ELF-1 (cell line): ENCODE measurements at regions not wholly inside any gene's neighbourhood (a gene's known extent, or its start where the extent isn't known, plus 50 kb on each side); places are given as distances from the start of the nearest gene placed in this dataset.

Source experiments
- DNase-seq: peaks from one replicate; pipeline ENCODE4 v3.0.0-alpha.2; 2016; ENCODE audit warnings: low read depth, low spot score

- DNase-seq = no peak
These were observed 995.4 kb upstream of the B3GALT2 start for GRCh38 chr1:194181845-194182244.

DNA sequence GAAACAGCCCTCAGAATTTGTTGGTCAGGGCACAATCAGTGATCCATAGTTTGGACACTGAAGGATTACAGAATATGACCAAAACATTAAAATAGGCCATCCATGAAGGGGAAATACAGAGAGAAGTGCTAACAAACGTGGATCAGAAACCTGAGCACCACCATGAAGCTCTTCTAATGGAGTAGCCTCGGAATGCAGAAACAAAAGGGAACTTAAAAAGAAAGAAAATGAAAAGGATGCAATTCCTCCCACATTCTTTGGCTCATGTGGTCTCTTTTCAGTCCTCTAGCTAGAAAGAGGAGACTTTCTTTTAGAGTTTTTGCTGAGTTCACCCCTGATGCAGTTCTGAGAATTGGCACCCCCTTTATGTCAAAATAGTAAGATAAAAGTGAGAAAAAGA is 989.8 kb upstream of the B3GALT2 start:
- DNase-seq = no peak

DNA sequence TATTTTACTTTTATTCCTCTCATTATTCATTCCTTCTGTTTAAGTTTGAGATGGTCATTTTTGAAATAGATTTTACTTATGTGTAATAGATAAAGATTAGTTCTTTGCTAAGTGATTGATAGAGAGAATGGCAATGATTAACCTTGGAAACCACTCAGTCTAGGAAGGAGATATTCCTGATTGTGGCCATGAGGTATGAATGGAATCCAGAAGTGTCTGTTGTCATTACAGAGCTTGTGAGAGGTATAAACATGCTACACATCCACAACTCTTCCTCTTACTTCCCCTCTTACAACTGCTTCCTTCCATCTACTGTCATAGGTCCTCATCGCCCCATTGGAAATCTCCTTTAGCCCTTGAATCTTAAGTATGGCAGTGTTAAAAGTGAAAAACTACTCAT is 988.8 kb upstream of the B3GALT2 start:
- DNase-seq = no peak

GRCh38 chr1:194174528-194174927 is 988.1 kb upstream of the B3GALT2 start:
- DNase-seq = no peak

DNA sequence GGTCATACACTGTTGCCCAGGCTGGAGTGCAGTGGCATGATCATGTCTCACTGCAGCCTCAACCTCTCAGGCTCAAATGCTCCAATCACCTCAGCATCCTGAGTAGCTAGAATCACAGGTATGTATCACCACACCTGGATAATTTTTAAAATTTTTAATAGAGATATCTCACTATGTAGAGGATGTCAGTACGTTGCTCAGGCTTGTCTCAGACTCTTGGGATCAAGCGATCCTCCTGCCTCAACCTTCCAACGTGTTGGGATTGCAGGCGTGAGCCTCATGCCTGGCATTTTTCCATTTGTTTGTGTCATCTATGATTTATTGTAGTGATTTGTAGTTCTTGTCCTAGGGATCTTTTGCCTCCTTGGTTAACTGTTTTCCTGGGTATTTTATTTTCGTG is 985.2 kb upstream of the B3GALT2 start:
- DNase-seq = no peak

DNA sequence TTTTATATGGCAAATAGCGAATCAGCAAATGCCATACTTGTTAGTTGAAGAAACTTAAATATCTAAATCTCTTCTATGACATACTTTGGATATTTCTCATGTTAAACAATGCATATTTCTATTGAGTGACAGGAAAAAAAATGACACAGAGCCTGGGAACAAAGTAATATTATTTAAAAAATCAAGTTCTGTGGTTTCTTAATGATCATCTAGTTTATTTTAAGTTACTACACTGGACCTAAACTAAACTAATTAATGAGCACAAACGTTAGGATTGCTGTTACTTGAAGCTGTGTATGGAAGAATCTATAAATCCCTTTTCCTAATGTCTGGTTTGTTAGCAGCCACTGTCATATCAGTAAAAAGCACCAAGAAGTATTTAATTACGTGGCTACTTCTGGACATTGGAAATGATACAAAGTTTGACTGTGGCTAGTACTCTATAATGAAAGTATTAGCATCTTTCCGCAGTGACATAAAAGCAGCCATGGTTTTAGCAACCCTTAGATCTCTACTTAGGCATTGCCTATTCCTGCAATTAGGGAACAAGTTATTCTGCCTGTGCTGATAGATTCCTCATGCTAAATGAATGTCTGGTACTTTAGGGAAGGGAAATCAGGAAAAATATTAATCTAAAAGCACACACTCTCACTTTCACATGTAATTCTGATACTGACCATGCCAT is 981.7 kb upstream of the B3GALT2 start:
- DNase-seq = no peak

- DNase-seq = no peak
These were observed 978.3 kb upstream of the B3GALT2 start for GRCh38 chr1:194164755-194165154.

- DNase-seq = no peak
These were observed 975.2 kb upstream of the B3GALT2 start for GRCh38 chr1:194161591-194161990.

DNA sequence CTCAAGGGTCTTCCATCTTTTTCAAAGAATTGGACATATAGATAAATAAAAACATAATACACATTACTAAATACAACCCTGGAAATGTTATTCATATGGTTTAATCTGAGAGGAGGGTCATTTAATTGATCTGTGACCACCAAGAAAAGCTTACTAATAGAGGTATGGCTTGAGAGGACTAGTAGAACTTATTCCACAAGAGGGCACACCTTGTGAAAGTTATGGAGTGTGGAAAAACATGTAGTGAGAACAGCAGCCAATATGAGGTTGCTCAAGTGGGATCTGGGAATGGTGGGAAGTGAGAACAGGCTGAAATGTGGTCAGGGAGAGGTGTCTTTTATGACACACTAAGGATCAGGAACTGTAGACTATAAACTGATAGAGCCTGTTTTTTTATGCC is 973.5 kb upstream of the B3GALT2 start:
- no peak for DNase-seq

DNA sequence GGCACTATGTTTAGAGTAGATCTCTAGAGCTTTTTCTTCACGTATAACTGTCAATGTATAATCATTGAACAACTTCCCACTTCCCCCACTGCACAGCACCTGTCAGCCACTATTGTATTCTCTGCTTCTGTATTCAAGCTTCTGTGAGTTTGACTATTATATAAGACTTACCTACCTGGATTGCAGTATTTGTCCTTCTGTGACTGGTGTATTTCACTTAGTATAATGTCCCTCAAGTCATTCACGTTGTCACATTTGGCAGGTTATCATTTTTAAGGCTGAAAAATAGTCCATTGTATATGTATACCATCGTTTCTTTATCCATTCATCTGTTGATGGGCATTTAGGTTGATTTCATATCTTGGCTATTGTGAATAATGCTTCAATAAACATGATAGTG is 969.5 kb upstream of the B3GALT2 start:
- DNase-seq = no peak

DNA sequence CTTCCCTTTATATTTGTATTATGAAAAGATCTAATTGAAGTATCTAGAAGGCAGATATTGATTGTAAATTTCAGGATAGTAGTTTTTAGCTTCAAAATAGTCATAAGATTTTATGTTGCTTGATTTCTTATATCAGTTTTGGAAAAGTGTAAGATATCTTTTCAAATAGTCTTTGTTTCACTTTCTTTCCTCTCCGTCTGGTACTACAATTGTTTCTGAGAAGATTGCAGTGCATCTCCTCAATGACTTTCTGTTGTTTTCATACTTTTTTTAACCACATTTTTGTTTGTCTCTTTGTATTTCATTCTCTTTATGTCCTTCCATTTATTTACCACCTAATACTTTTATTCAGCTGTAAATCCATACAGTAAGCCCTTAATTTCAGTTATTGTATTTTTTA is 964.6 kb upstream of the B3GALT2 start:
- DNase-seq = no peak

DNA sequence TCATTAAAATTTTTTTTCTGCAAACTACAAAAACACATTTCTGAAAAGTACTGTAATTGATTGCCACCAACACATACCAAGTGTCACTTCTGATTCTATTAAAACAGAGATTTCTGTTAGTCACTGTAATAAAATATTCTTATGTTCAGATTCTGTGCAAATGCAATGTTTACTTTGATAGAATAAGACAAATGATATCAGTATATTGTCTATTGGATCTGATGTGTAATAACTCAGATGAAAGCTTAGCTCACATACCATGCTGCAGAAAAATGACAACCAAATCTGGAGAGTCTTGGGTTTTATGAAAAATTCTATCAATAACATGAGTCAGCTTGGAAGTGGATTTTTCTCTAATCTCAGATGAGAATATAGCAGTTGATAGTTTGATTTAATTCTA is 963.8 kb upstream of the B3GALT2 start:
- DNase-seq = no peak

DNA sequence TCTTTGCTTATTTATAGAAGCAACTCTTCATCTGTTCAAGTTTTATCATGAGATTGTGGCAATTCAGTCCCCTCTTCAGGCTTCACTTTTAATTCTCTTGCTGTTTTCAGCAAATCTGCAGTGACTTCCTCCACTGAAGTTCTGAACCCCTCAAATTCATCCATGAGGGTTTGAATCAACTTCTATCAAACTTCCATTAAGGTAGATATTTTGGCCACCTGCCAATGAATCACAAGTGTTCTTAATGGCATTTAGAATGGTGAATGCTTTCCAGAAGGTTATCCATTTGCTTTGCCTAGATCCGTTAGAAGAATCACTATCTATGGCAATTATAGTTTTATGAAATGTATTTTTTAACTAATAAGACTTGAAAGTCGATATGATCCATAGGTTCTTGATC is 946.7 kb upstream of the B3GALT2 start:
- no peak for DNase-seq

- no peak for DNase-seq
These were observed 931.7 kb upstream of the B3GALT2 start for GRCh38 chr1:194118086-194118485.

- peak; percentile 78 for DNase-seq
These were observed 931.2 kb upstream of the B3GALT2 start for GRCh38 chr1:194117582-194117981.

DNA sequence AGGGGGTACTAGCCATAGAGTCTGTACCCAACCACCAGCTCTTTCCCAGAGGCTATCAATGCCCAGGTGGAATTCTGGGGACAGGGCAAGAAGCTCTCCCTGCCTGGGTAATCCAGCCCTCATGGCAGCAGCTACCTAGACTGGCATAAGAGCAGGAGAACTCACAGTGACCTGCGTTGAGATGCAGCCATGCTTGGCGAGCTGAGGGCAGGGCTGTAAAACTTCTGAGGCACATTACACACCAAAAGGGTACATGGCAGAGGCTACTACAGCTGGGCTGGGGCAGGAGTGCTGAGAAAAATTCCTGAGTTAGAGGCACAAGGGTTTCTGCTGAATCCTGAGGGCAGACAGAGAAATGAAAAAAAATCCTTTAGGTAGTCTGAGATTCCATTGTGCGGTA is 927.9 kb upstream of the B3GALT2 start:
- DNase-seq = no peak

DNA sequence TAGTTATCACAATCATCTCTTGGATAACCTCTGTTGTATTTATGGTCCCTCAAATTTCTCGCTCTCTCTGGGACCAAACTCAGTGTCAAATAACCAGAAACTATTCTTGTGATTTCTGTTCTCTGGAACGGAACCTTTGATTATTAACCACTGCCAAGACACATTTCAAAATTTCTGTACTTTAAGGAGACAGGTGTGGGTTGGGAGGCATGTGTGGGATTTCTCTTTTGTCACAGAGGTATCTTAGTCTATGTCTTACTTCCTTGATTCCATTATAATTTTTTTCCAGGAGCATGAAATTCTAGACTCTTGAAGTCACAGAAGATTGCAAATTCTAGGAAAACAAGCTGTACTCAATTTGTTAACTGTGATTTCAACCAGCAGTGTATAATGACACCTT is 919.0 kb upstream of the B3GALT2 start:
- no peak for DNase-seq

GRCh38 chr1:194104247-194104844 is 917.9 kb upstream of the B3GALT2 start:
- no peak for DNase-seq

DNA sequence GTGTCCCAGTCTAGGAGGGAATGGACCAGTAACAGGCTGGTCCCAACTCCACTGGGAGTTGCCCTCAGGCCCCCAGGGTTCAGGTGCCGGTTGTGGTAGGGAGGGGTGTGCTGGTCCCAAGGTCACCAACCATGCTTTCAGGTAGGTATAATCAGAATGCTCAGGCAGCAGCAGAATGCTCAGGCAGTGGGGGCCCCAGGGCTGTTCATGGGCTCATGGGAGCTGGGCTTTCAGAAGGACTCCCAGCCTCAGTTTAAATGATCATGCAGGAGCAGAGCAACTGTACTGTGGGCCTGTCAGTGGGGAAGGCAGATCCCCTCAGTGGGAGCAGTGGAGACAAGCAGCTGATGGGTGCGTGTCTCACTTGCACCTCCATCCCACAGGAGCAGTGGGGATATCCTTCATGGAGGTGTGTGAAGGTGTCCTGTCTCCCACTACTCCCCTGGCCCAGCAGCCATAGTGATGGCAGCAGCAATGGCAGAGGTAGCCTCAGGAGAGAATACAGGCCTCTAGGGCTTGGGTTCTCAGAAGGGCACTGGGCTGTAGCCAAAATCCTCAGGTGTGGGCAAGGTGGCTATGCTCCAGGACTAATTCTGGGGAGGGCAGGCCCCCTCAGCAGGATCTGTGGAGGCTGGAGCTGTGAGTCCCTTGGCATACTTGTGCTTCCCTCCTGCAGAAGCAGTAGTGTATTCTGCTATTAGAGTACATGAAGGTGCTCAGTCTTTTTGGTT is 917.3 kb upstream of the B3GALT2 start:
- no peak for DNase-seq

DNA sequence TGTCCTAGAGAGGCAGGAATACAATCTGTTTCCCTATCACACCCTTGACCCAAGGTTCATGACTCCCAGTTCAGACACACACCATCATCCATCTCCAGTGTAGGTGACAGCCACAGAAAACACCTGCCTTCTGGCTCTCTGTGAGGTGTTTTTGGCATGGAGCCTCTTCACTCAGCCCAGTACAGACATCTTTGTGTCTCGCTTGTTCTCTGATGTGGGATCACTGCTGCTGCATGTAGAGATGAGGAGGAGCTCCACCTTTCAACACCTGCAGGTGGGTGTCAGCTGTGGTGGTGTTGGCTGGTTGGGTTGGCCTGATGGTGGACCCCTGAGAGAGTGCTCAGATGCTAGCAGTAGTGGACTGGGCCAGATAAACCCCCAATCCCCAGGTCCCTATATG is 916.7 kb upstream of the B3GALT2 start:
- no peak for DNase-seq

DNA sequence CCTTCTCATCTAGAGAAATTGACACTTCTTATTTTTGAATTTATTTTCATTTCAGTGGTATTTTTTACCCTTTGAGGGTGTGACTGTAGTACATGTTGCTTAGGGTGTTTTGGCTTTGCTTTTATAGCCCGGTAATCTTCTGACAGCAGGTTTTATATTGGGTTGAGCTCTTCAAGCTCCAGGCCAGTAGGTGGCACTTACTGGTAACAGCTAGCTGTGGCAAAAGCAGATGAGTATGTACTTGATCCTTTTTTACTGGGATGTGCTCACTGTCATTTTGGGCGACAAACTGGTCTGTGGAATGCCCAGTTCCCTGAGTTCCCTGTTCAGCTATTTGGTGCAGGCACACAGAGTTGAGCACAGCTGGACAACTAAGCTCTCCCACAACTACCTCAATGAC is 916.2 kb upstream of the B3GALT2 start:
- DNase-seq = no peak

- no peak for DNase-seq
These were observed 898.3 kb upstream of the B3GALT2 start for GRCh38 chr1:194084755-194085154.

DNA sequence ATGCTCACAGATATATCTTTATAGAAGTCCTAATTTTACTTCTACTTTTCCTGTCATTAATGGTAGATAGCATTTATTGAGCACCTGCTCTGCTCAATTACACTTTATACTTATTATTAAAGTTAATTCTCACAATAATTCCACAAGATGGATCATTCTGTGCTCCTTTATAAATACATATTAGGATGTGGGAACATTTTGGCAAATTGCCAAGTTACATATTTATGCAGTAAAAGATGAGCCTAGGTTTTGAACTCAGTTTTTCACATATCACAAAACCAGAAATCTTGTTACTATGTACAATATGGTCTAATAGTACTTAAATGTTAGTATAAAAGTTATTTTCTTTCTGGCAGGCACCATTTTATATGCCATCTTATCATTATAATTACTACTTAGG is 895.0 kb upstream of the B3GALT2 start:
- no peak for DNase-seq
